ENCODE measurements at regions not wholly inside any gene's neighbourhood (a gene's known extent, or its start where the extent isn't known, plus 50 kb on each side); places are given as distances from the start of the nearest gene placed in this dataset.

DNA sequence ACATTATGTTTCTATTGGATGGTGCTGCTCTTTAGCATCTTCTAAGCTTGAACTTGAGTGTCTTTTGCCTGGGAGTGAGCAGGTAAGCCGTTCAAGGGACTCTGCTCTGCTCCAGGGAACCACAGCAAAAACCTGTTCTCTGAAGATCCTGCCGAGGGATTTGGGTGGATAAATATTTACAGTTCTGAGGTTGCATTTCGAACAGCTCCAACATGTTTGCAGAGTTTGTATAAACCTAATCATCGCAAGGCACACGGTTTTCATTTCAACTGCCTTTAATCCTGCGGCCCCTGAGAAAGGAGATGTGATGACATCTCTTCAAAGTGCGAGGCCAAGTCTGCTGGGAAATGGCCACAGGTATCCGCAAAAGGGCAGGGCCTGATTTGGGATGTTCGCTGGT lies 293.4 kb downstream of the TFAP2C start:
- POLR2A ChIA-PET = no interaction called here
- no peaks in the 10 kb centered on the region for H3K36me3 Mint-ChIP-seq
- CTCF ChIA-PET = no interaction called here
- peaks cover 32% of the 10 kb centered on the region for H3K27me3 Mint-ChIP-seq
- DNase-seq = no peak
- no peaks in the 10 kb centered on the region for H3K4me1 Mint-ChIP-seq (ENCODE audit: low read depth)
- intact Hi-C loops (cut with micrococcal nuclease) = loop anchor here (10.0 kb wide), 1 partner anchor 288 kb away; no protein-coding TSS in a partner anchor
- no peak overlapping the region for H3K4me3 Mint-ChIP-seq
- no peaks in the 10 kb centered on the region for H3K9me3 Mint-ChIP-seq
- no peak overlapping the region for H3K27ac Mint-ChIP-seq

- intact Hi-C loops (cut with micrococcal nuclease) = loop anchor here (10.0 kb wide), 1 partner anchor 290 kb away; no protein-coding TSS in a partner anchor
- no peak for DNase-seq
These were observed 295.4 kb downstream of the TFAP2C start for GRCh38 chr20:56924292-56925081.

DNA sequence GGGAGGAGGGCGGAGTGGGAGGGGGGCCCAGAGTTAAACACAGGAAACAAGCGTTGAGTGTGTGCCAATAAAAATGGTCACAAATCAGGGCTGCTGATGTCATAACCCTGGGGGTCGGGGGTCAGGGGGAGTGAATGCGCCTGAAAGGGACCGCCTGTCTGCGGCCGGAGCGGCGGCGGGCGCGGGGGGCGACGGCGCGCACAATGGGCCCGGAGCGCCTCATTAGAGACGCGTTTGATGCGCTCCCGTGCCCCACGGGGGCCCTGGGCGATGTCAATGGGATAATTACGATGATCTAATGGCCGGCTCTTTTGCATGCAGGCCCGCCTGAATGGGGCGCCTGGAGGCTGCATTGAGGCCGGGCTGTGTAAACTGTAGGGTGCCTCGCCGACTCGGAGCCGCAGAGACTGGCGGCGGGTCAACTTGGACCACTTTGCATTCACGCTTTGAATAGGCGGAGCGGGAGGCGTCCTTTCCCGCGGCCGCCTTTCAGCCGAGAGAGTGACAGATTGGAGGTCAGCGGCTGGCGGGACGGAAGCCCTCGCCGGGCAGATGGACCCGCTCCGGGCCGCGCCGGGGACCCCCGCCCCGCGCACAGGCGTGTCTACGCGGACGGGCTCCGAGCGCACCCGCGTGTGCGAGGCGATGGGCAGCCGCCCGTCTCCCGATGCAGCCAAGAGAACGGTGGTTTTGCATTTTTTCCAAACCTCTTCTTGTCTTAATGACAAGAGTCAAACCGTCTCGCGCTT lies 296.1 kb downstream of the TFAP2C start:
- H3K36me3 Mint-ChIP-seq = no peaks in the 10 kb centered on the region
- CTCF ChIA-PET = no interaction called here
- H3K27ac Mint-ChIP-seq = no peak overlapping the region
- intact Hi-C loops (cut with micrococcal nuclease) = loop anchor here (10.0 kb wide), 1 partner anchor 290 kb away; no protein-coding TSS in a partner anchor
- peaks cover 49% of the 10 kb centered on the region for H3K27me3 Mint-ChIP-seq
- no peaks in the 10 kb centered on the region for H3K4me1 Mint-ChIP-seq (ENCODE audit: low read depth)
- DNase-seq = no peak
- H3K4me3 Mint-ChIP-seq = no peak overlapping the region
- no peaks in the 10 kb centered on the region for H3K9me3 Mint-ChIP-seq
- POLR2A ChIA-PET = no interaction called here

More at GRCh38 chr20:56924292-56925081, 295.4 kb downstream of the TFAP2C start:
- H3K36me3 Mint-ChIP-seq = no peaks in the 10 kb centered on the region
- H3K9me3 Mint-ChIP-seq = no peaks in the 10 kb centered on the region
- peaks cover 44% of the 10 kb centered on the region for H3K27me3 Mint-ChIP-seq
- CTCF ChIA-PET = no interaction called here
- no peaks in the 10 kb centered on the region for H3K4me1 Mint-ChIP-seq (ENCODE audit: low read depth)
- no peak overlapping the region for H3K4me3 Mint-ChIP-seq
- POLR2A ChIA-PET = no interaction called here
- H3K27ac Mint-ChIP-seq = no peak overlapping the region

DNA sequence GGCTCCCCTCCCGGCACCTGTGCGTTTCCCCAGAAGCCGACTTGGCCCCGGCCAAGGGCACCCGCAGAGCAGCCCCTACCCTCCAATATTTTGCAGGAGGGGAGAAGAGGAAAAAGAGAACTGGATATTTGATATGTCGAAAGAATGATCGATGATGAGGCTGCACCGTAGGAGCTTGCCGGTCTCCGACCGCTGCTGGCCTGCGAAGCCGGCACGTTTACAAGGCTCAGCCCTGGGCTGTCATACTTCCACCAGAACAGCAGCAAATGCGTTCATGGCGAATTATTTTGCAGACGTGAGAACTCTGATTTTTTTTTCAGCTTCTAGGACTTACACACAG lies 296.7 kb downstream of the TFAP2C start:
- Mint-ChIP-seq H3K36me3 (no peaks in the 10 kb centered on the region), H3K27me3 (peaks cover 52% of the 10 kb centered on the region), H3K27ac (no peak overlapping the region), H3K9me3 (no peaks in the 10 kb centered on the region), H3K4me1 (ENCODE audit: low read depth) (no peaks in the 10 kb centered on the region), H3K4me3 (no peak overlapping the region)
- intact Hi-C loops (cut with micrococcal nuclease) = loop anchor here (10.0 kb wide), 1 partner anchor 291 kb away; no protein-coding TSS in a partner anchor
- ChIA-PET POLR2A (no interaction called here), CTCF (no interaction called here)
- DNase-seq = no peak

GRCh38 chr20:56926501-56926900 lies 297.4 kb downstream of the TFAP2C start:
- CTCF ChIA-PET = no interaction called here
- POLR2A ChIA-PET = no interaction called here
- H3K36me3 Mint-ChIP-seq = no peaks in the 10 kb centered on the region

DNA sequence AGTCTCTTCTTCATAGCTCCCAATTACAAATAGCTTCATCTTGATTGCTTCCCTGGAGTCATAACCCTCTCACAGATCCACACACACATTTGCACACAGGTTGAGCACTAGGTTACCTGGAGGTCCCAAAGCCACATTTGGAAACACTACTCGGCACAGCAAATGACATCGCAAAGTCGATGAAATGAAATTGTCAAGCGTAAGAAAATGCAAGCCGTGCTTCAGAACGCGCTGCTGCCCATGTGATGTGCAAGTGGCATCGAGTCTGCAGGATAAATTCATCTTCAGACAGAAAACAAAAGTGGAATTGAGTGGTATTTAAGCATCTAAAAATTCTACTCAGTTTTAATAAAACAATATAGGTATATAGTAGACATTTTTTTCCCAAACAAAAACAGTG lies 298.0 kb downstream of the TFAP2C start:
- Mint-ChIP-seq H3K4me3 (no peak overlapping the region), H3K27me3 (peaks cover 52% of the 10 kb centered on the region), H3K27ac (no peak overlapping the region), H3K36me3 (no peaks in the 10 kb centered on the region), H3K4me1 (ENCODE audit: low read depth) (no peaks in the 10 kb centered on the region), H3K9me3 (no peaks in the 10 kb centered on the region)
- no peak for DNase-seq
- intact Hi-C loops (cut with micrococcal nuclease) = loop anchor here (10.0 kb wide), 1 partner anchor 292 kb away; no protein-coding TSS in a partner anchor
- ChIA-PET POLR2A (no interaction called here), CTCF (no interaction called here)

More at GRCh38 chr20:56926501-56926900, 297.4 kb downstream of the TFAP2C start:
- no peaks in the 10 kb centered on the region for H3K4me1 Mint-ChIP-seq (ENCODE audit: low read depth)
- intact Hi-C loops (cut with micrococcal nuclease) = loop anchor here (10.0 kb wide), 1 partner anchor 292 kb away; no protein-coding TSS in a partner anchor
- H3K27me3 Mint-ChIP-seq = peaks cover 55% of the 10 kb centered on the region
- H3K4me3 Mint-ChIP-seq = no peak overlapping the region
- H3K27ac Mint-ChIP-seq = no peak overlapping the region
- no peaks in the 10 kb centered on the region for H3K9me3 Mint-ChIP-seq
- DNase-seq = no peak

GRCh38 chr20:56928007-56928406 lies 298.9 kb downstream of the TFAP2C start:
- POLR2A ChIA-PET = no interaction called here
- no peak for DNase-seq
- CTCF ChIA-PET = no interaction called here
- Mint-ChIP-seq H3K36me3 (no peaks in the 10 kb centered on the region), H3K27me3 (peaks cover 52% of the 10 kb centered on the region), H3K4me1 (ENCODE audit: low read depth) (no peaks in the 10 kb centered on the region), H3K27ac (no peak overlapping the region), H3K4me3 (no peak overlapping the region), H3K9me3 (no peaks in the 10 kb centered on the region)
- intact Hi-C loops (cut with micrococcal nuclease) = loop anchor here (10.0 kb wide), 1 partner anchor 293 kb away; no protein-coding TSS in a partner anchor

GRCh38 chr20:56929606-56930005 lies 300.5 kb downstream of the TFAP2C start:
- no peaks in the 10 kb centered on the region for H3K9me3 Mint-ChIP-seq
- no peak overlapping the region for H3K4me3 Mint-ChIP-seq
- CTCF ChIA-PET = no interaction called here
- peaks cover 44% of the 10 kb centered on the region for H3K27me3 Mint-ChIP-seq
- no peaks in the 10 kb centered on the region for H3K36me3 Mint-ChIP-seq
- intact Hi-C loops (cut with micrococcal nuclease) = loop anchor here (10.0 kb wide), 1 partner anchor 295 kb away; no protein-coding TSS in a partner anchor
- no peak overlapping the region for H3K27ac Mint-ChIP-seq
- H3K4me1 Mint-ChIP-seq (ENCODE audit: low read depth) = no peaks in the 10 kb centered on the region
- POLR2A ChIA-PET = no interaction called here
- DNase-seq = no peak

GRCh38 chr20:56930876-56931275 lies 301.8 kb downstream of the TFAP2C start:
- POLR2A ChIA-PET = no interaction called here
- H3K27ac Mint-ChIP-seq = no peak overlapping the region
- H3K4me3 Mint-ChIP-seq = no peak overlapping the region
- H3K4me1 Mint-ChIP-seq (ENCODE audit: low read depth) = no peaks in the 10 kb centered on the region
- H3K27me3 Mint-ChIP-seq = peaks cover 35% of the 10 kb centered on the region
- H3K36me3 Mint-ChIP-seq = no peaks in the 10 kb centered on the region
- intact Hi-C loops (cut with micrococcal nuclease) = no loop called here
- H3K9me3 Mint-ChIP-seq = no peaks in the 10 kb centered on the region
- CTCF ChIA-PET = no interaction called here
- DNase-seq = no peak

GRCh38 chr20:56932575-56933330 lies 303.6 kb downstream of the TFAP2C start:
- H3K27me3 Mint-ChIP-seq = peaks cover 20% of the 10 kb centered on the region
- H3K36me3 Mint-ChIP-seq = no peaks in the 10 kb centered on the region
- POLR2A ChIA-PET = no interaction called here
- CTCF ChIA-PET = no interaction called here
- DNase-seq = no peak
- no peak overlapping the region for H3K27ac Mint-ChIP-seq
- no peaks in the 10 kb centered on the region for H3K4me1 Mint-ChIP-seq (ENCODE audit: low read depth)
- no peaks in the 10 kb centered on the region for H3K9me3 Mint-ChIP-seq
- intact Hi-C loops (cut with micrococcal nuclease) = no loop called here
- H3K4me3 Mint-ChIP-seq = no peak overlapping the region

DNA sequence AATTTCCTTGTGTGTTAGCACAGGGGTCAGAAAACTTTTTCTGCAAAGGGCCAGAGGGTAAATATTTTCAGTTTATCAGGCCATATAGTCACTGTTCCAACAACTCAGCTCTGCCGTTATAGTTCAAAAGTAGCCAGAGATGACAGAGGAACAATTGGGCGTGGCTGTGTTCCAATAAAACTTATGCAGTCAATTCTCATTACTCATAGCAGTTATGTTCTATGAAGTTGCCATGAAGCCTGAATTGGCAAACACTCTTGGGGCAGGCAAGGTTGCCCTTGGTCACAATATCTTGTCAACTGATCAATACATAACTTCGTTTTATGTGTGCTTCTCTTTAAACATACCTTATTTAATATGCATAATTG lies 304.2 kb downstream of the TFAP2C start:
- ChIA-PET POLR2A (no interaction called here), CTCF (no interaction called here)

GRCh38 chr20:56934888-56935287 lies 305.8 kb downstream of the TFAP2C start:
- H3K27me3 Mint-ChIP-seq = peaks cover 7% of the 10 kb centered on the region
- ChIA-PET POLR2A (no interaction called here), CTCF (no interaction called here)
- DNase-seq = no peak
- no peaks in the 10 kb centered on the region for H3K36me3 Mint-ChIP-seq
- no peak overlapping the region for H3K27ac Mint-ChIP-seq
- H3K9me3 Mint-ChIP-seq = no peaks in the 10 kb centered on the region
- H3K4me1 Mint-ChIP-seq (ENCODE audit: low read depth) = no peaks in the 10 kb centered on the region
- intact Hi-C loops (cut with micrococcal nuclease) = no loop called here
- no peak overlapping the region for H3K4me3 Mint-ChIP-seq

More for the DNA sequence above, 304.2 kb downstream of the TFAP2C start:
- no peaks in the 10 kb centered on the region for H3K36me3 Mint-ChIP-seq
- H3K9me3 Mint-ChIP-seq = no peaks in the 10 kb centered on the region
- H3K4me3 Mint-ChIP-seq = no peak overlapping the region
- H3K27ac Mint-ChIP-seq = no peak overlapping the region
- intact Hi-C loops (cut with micrococcal nuclease) = no loop called here
- no peaks in the 10 kb centered on the region for H3K4me1 Mint-ChIP-seq (ENCODE audit: low read depth)
- H3K27me3 Mint-ChIP-seq = peaks cover 18% of the 10 kb centered on the region
- DNase-seq = no peak

Data from activated CD4-positive, alpha-beta memory T cell treated with anti-CD3 and anti-CD28 coated beads for 36 hours (primary cell).